HL-60 (cell line): ENCODE measurements at regions not wholly inside any gene's neighbourhood (a gene's known extent, or its start where the extent isn't known, plus 50 kb on each side); places are given as distances from the start of the nearest gene placed in this dataset.

Experiments
- CTCF ChIP-seq: IDR thresholded peaks from one replicate; pipeline ENCODE4 v1.5.1; 2011; ENCODE audit warnings: low read length, control low read depth, inconsistent platforms; ENCODE audit not compliant: insufficient read depth
- POLR2AphosphoS5 ChIP-seq: IDR thresholded peaks from 2 replicates; pipeline ENCODE4 v1.6.1; 2012; ENCODE audit warnings: low read depth

DNA sequence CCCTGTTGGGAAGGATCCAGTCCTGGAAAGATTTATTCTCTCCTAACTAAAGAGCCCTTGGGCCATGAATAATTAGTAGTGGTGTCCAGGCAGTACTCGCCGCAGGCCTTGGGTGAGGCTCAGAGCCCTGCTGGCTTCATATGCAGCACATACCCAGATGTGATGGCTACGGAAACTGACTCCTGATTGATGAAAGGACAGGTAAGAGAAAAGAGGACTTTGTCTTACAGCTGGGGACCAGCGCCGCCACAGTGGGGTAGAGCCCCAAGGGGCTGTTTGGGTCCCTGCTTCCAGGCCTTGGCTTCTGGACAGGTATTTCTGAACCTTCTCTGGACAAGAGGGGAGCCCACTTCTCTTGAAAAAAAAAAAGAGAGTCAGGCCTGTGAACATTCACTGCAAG lies 1680.8 kb downstream of the EFNB2 start:
- TF ChIP-seq POLR2AphosphoS5 = no peak
- no peak for TF ChIP-seq CTCF
